Endothelial cell (in vitro differentiated cells): ENCODE measurements at regions not wholly inside any gene's neighbourhood (a gene's known extent, or its start where the extent isn't known, plus 50 kb on each side); places are given as distances from the start of the nearest gene placed in this dataset.

Experiments used
- DNase-seq: peaks from one replicate; pipeline ENCODE4 v3.0.0; 2021; ENCODE audit warnings: low spot score
- H3K27ac Mint-ChIP-seq: one replicate; pipeline ENCODE4 v1.8.0; 2021; ENCODE audit warnings: mixed read lengths, inconsistent platforms; ENCODE audit not compliant: unreplicated experiment
- H3K27me3 Mint-ChIP-seq: one replicate; pipeline ENCODE4 v1.8.0; 2021; ENCODE audit warnings: mild to moderate bottlenecking, moderate library complexity, mixed read lengths, inconsistent platforms; ENCODE audit not compliant: unreplicated experiment
- H3K36me3 Mint-ChIP-seq: one replicate; pipeline ENCODE4 v1.8.0; 2021; ENCODE audit warnings: mild to moderate bottlenecking, low read depth, mixed read lengths, inconsistent platforms; ENCODE audit not compliant: unreplicated experiment
- H3K4me1 Mint-ChIP-seq: one replicate; pipeline ENCODE4 v1.8.0; 2021; ENCODE audit warnings: mild to moderate bottlenecking, mixed read lengths, inconsistent platforms; ENCODE audit not compliant: unreplicated experiment
- H3K4me3 Mint-ChIP-seq: one replicate; pipeline ENCODE4 v1.8.0; 2021; ENCODE audit warnings: mild to moderate bottlenecking, mixed read lengths, inconsistent platforms; ENCODE audit not compliant: unreplicated experiment
- H3K9me3 Mint-ChIP-seq: one replicate; pipeline ENCODE4 v1.8.0; 2021; ENCODE audit warnings: mixed read lengths, inconsistent platforms; ENCODE audit not compliant: unreplicated experiment
- CTCF ChIP-seq: fragments of 200-600 bp; sonication (generic); IDR thresholded peaks from one replicate; pipeline ENCODE4 v1.5.0; 2021; ENCODE audit warnings: antibody characterized with exemption; ENCODE audit not compliant: unreplicated experiment

DNA sequence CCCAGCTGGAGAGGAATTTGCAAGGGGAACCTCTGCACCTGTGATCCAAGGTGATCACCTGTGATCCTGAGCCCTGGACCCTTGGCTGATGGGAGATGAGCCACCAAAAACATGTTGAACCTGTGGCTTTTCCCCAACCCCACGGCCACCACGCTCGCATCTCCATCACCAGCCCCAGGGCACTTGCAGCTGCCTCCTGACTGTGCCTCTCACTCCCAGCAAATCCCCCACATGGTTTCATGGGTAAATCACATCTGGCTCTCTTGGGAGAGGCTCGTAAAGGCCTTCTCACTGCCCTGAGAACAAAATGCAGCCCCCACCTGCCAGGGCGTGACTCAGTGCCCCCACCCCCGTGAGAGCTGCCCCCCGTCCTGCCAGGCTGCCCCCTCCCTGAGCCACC lies 76.0 kb downstream of the RFLNA start:
- Mint-ChIP-seq H3K27ac (no peak overlapping the region), H3K27me3 (peaks cover 7% of the 10 kb centered on the region), H3K9me3 (no peaks in the 10 kb centered on the region), H3K4me1 (peaks cover 3% of the 10 kb centered on the region), H3K4me3 (no peak overlapping the region), H3K36me3 (peaks cover 17% of the 10 kb centered on the region)
- TF ChIP-seq CTCF: no peak
- DNase-seq: no peak

DNA sequence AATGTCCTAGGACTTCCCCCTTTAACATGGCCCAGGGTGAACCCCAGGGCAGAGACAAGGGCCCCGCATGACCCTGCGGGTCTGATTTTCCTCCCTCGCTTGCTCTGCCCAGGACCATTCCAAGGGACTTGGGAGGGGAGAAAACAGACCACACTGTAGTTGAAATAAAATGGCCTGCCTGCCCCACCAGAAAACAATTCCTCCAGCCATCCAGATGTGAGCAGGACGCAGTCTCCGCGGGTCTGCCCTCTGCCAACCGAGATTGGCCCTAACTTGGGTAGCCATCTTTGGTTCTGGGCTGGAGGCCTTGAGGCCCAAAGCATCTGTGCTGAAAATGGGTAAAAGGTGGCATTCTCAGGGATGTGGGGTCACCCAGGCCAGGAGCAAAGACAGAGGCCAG lies 75.5 kb downstream of the RFLNA start:
- H3K4me3 Mint-ChIP-seq: no peak overlapping the region
- H3K27me3 Mint-ChIP-seq: peaks cover 7% of the 10 kb centered on the region
- H3K27ac Mint-ChIP-seq: no peak overlapping the region
- DNase-seq: no peak
- H3K36me3 Mint-ChIP-seq: peaks cover 16% of the 10 kb centered on the region
- peaks cover 2% of the 10 kb centered on the region for H3K4me1 Mint-ChIP-seq
- TF ChIP-seq CTCF: no peak
- no peaks in the 10 kb centered on the region for H3K9me3 Mint-ChIP-seq

DNA sequence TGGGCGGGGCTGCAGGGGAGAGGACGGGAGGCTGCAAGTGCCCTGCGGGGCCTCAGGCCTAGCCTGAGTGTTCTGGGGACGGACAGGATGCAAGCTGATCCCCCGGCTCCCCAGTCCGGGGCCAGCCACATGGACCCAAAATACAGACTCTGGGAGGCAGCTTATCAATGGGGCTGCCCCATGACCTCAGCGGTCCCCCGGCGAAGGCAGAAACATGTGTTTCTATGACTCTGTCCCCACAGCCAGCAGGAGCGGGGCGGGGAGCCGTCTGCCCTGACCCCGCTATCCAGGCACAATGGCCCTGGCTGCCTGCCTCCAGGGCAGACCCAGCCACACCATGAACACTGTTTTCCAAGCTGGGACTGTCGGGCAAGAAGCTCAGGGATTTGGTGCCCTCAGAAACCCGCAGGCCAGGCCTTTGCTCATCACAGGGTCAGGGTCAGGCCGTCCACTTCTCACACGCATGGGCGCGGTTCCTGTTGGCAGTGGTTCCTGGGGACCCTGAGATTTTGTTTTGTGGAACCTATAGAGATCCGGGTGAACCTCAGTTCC lies 75.0 kb downstream of the RFLNA start:
- DNase-seq: no peak
- Mint-ChIP-seq H3K9me3 (no peaks in the 10 kb centered on the region), H3K27me3 (peaks cover 7% of the 10 kb centered on the region), H3K27ac (no peak overlapping the region), H3K36me3 (peaks cover 15% of the 10 kb centered on the region), H3K4me1 (no peaks in the 10 kb centered on the region), H3K4me3 (no peak overlapping the region)
- TF ChIP-seq CTCF: no peak

- no peak for TF ChIP-seq CTCF
- DNase-seq: no peak
- Mint-ChIP-seq H3K4me3 (no peak overlapping the region), H3K36me3 (peaks cover 15% of the 10 kb centered on the region), H3K4me1 (no peaks in the 10 kb centered on the region), H3K27ac (no peak overlapping the region), H3K9me3 (no peaks in the 10 kb centered on the region), H3K27me3 (peaks cover 7% of the 10 kb centered on the region)
These were observed 74.3 kb downstream of the RFLNA start for GRCh38 chr12:124369055-124369826.

- Mint-ChIP-seq H3K27ac (peak overlapping the region; percentile 42), H3K4me3 (no peak overlapping the region), H3K27me3 (peaks cover 7% of the 10 kb centered on the region), H3K36me3 (peaks cover 15% of the 10 kb centered on the region), H3K9me3 (no peaks in the 10 kb centered on the region), H3K4me1 (no peaks in the 10 kb centered on the region)
- no peak for DNase-seq
- no peak for TF ChIP-seq CTCF
These were observed 73.6 kb downstream of the RFLNA start for GRCh38 chr12:124368421-124369032.
